ENCODE measurements at regions not wholly inside any gene's neighbourhood (a gene's known extent, or its start where the extent isn't known, plus 50 kb on each side); places are given as distances from the start of the nearest gene placed in this dataset.
"Not testable (repeated sequence)": the region's sequence is repeated elsewhere in the genome, so short reads cannot be mapped to it uniquely, and the experiment has no call there.

DNA sequence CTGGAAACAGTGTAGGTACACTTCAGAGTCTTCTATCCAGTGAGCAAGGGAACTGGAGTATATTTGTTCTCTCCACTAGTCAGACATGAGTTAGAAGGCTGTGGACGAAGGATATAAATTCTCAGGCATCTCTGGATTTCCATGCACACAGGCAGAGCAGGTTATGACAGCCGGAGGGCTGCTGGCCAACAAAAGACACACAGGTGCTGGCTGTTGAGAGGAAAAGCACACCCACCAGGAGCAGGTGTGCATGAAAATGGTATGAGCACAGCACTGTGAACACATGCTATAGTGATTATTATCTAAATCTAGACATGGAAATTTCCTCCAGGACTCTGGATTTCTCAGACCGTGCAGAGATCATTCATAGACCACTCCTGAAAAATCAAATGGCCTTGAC lies 444.7 kb upstream of the RPS6KA3 start:
- DNase-seq: peak; percentile 5

- DNase-seq: no peak
Observed at GRCh38 chrX:20693078-20693477, 426.4 kb upstream of the RPS6KA3 start.

- DNase-seq: no peak
Observed at GRCh38 chrX:20686256-20686655, 419.5 kb upstream of the RPS6KA3 start.

DNA sequence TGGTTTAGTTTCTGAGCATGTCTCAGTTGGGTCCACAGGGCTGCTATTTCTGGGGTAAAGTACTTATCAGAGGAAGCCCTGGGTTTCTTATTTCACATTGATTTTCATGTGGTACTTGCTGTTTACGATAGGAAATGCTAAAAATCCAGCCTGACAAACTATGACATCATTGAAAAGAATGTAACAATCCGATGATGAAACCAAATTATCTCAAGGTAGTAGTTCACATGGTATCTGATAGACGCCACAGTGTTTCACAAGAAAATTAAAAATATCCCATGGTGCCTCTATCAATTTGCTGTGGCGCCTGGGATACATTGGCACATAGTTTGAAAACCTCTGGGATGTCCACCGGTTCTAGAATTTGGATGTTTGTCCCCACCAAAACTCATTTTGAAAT lies 418.9 kb upstream of the RPS6KA3 start:
- DNase-seq: no peak

- DNase-seq: no peak
Observed at GRCh38 chrX:20681683-20682082, 415.0 kb upstream of the RPS6KA3 start.

GRCh38 chrX:20680998-20681397 lies 414.3 kb upstream of the RPS6KA3 start:
- no peak for DNase-seq

- DNase-seq: no peak
Observed at GRCh38 chrX:20672476-20672875, 405.8 kb upstream of the RPS6KA3 start.

DNA sequence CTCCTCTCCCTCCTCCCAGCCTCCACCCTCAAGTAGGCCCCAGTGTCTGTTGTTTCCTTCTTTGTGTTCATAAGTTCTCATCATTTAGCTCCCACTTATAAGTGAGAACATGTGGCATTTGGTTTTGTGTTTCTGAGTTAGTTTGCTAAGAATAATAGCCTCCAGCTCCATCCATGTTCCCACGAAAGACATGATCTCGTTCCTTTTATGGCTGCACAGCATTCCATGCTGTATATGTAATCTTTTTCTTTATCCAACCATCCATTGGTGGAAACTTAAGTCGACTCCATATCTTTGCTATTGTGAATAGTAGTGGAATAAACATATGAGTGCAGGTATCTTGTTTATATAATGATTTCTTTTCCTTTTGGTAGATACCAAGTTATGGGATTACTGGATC lies 405.0 kb upstream of the RPS6KA3 start:
- not testable (repeated sequence) for DNase-seq

DNA sequence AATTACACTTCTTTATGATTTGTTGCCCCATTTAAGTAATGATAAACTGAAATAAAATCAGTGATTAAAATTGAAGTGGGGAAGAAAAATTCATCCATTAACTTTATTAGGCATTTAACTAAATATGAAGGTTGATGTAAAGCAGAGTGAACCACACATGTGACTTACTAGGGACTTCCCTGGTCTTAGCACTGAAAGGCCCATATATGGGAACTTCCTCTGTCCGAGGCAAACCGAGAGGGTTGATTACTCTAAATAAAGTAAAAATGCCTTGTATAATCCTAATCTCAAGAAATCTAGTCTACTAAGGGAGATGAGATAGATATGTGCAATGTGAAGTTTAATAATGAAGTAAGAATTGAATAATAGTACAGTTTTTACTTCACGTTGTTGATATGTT lies 403.9 kb upstream of the RPS6KA3 start:
- DNase-seq: no peak

GRCh38 chrX:20668550-20668949 lies 401.8 kb upstream of the RPS6KA3 start:
- DNase-seq: no peak

- no peak for DNase-seq
Observed at GRCh38 chrX:20666331-20666730, 399.6 kb upstream of the RPS6KA3 start.

DNA sequence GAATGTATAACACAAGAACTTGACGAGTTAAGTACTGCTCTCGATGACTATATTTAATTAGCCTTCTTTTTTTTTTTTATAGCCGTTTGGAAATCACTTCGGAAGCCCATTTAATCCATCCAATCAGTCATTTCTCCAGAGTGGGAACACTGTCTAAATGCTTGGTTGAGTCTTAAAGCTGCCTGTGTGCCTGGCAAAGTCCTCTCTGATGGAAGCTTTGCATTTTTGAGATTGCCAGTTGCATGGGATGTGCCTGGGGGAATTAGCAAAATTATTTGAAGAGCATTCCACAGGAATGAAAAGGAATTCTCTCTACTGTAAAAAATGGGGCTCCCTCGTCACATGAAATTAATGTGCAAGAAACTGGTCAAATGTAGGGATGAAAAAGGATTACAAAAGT lies 398.8 kb upstream of the RPS6KA3 start:
- DNase-seq: no peak

DNA sequence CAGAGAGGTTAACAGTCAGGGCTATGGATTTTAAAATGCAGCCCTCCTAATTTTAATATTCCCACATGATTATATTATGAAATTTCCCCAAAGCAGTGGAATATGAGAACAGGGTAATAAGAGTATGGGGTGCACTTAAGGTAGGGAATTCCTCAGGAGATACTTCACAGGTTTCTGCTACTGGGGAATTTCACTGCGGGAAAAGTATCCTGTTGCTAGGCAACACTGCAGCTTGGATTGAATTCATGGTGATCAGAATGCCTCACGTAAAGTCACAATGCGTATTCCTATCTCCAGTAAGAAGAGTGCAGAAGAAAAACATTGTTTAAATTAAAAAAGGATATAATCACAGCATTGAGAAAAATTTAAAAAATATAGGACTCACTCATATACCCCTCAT lies 398.1 kb upstream of the RPS6KA3 start:
- DNase-seq: peak; percentile 1

GRCh38 chrX:20664131-20664530 lies 397.4 kb upstream of the RPS6KA3 start:
- DNase-seq: no peak

- DNase-seq: no peak
Observed at GRCh38 chrX:20663336-20663735, 396.6 kb upstream of the RPS6KA3 start.

- no peak for DNase-seq
Observed at GRCh38 chrX:20656721-20657120, 390.0 kb upstream of the RPS6KA3 start.

DNA sequence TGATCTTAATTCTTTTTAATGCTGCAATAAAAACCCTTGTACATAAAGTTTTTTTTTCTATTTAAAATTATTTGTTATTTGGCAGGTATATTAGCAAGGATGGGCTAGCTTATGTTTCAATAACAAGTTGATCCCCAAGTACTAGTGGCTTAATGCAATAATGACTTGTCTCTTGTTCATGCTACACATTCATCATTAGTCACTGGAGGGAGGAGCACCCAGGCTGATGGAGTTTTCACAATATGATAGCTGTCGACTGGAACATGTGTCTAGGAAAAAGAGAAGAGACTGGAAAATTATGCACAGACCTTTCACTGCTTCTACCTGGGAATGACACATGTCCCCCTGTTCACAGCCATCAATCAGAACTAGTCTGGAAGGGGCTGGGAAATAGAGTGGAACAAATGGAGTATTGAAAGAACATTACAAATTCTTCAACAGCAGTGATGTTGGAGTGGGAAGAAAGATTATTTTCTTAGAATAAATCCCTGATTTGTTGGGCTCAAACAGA lies 387.9 kb upstream of the RPS6KA3 start:
- no peak for DNase-seq

GRCh38 chrX:20653070-20653469 lies 386.4 kb upstream of the RPS6KA3 start:
- DNase-seq: no peak

DNA sequence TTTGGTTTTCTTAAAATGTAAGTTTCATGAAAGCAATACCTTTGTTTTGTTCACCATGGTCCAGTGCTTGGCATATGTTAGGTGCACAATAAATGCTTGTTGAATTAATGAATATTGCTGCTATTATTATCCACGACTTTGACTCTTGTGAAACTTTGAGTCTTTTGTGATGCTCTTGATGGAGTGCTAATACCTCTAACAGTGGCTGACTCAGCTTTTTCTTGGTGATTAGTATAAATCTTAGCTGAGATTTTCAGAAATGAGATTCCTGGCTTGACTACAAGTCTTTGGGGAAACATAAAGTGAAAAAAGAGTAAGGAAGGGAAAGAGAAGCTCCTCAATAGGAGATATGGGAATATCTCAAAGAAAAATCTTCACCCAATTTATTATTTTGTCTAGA lies 375.2 kb upstream of the RPS6KA3 start:
- no peak for DNase-seq

DNA sequence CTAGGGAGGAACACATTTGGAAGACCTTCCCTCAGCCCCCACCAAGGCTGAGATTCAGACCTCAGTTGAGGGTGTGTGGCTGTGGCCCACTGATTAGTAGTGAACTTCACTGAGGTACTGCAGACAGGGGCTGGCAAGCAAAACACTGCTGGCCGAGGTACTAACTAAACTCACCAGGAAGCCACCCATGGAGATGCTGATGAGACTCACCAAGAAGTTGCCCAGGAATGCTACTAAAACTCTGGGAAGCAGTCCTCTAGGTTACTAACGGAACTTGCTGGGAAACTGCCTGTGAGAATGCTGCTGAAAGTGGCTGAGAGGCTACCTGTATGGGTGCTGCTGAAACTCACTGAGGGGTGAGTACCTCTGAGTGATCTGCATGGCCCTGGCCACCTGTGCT lies 372.4 kb upstream of the RPS6KA3 start:
- DNase-seq: no peak

DNA sequence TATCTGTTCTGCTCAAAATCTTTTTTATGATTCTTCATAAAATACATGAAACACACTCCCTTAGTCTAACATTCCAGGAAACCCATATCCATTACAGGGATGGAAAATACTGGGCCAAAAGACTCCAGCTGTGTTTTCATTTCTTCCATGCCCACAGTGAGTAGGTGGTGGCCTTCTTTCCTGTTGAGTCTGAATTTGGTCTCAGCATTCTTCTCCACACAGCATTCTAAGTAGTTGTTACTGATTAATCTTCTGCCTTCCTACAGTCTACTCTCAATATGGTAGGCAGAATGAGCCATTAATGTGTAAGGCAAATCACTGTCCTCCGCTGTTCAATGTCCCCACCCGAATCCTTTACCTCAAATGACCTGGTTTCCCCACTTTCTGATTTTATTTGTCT lies 370.6 kb upstream of the RPS6KA3 start:
- no peak for DNase-seq

DNA sequence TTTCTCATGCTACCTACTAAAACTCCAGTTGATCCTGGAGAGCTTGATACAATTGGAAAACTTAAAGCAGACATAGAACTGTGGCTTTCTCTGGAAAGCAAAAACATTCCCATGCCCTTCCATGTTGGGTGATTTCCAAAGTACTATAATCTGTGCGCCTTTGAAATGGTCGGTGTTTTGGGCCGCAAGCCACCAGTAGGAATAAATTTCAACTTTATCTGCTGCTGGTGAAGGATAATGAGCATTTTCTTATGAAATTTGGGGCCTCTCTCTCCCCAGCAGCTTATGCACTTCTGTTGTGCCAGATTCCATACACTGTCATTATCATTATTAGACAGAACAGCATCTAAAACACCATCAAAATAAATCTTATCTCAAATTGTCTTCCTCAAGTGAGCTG lies 366.7 kb upstream of the RPS6KA3 start:
- DNase-seq: no peak

DNA sequence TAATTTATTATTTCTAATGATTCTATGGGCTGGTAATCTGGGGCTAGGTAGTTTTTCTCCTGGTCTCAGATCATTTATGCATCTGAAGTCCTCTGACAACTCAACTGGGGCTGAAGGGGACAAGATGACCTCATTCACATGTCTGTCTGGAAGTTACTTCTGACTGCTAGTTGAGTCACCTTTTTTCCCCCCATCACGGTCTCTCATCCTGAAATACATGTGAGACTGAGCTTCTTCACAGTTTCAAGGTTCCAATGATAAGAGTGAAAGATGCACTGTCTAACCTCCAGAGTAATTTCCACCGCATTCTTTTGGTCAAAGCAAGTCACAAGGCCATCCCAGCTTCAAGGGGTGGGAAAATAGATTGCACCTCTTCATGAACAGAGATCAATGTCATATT lies 356.7 kb upstream of the RPS6KA3 start:
- no peak for DNase-seq

GRCh38 chrX:20620306-20620705 lies 353.6 kb upstream of the RPS6KA3 start:
- DNase-seq: no peak

GRCh38 chrX:20609916-20610415 lies 343.3 kb upstream of the RPS6KA3 start:
- no peak for DNase-seq

Measured in tongue (tissue), 1 donor.